Esophagus (tissue), 2 donors: ENCODE measurements at regions not wholly inside any gene's neighbourhood (a gene's known extent, or its start where the extent isn't known, plus 50 kb on each side); places are given as distances from the start of the nearest gene placed in this dataset.
"Not testable (repeated sequence)": the region's sequence is repeated elsewhere in the genome, so short reads cannot be mapped to it uniquely, and the experiment has no call there.

Experiments used
- H3K27ac ChIP-seq, 2 donors: one replicate each; pipeline ENCODE4 v1.5.1; 2013; ENCODE audit warnings: low read depth in 2 of 2, mild to moderate bottlenecking in 2 of 2, inconsistent platforms in 1 of 2, low read length in 1 of 2, moderate library complexity in 1 of 2
- H3K27me3 ChIP-seq, 2 donors: one replicate each; pipeline ENCODE4 v1.6.1; 2013; ENCODE audit warnings: low read length in 2 of 2, control low read depth in 1 of 2, mild to moderate bottlenecking in 1 of 2; ENCODE audit not compliant: insufficient read depth in 2 of 2, control insufficient read depth in 1 of 2
- H3K36me3 ChIP-seq, 2 donors: one replicate each; pipeline ENCODE4 v1.6.1; 2013; ENCODE audit warnings: low read length in 1 of 2; ENCODE audit not compliant: control insufficient read depth in 2 of 2, insufficient read depth in 2 of 2
- H3K4me1 ChIP-seq, 2 donors: one replicate each; pipeline ENCODE4 v1.6.1; 2013; ENCODE audit warnings: low read length in 1 of 2; ENCODE audit not compliant: control insufficient read depth in 2 of 2, insufficient read depth in 2 of 2
- H3K4me3 ChIP-seq, 2 donors: one replicate each; pipeline ENCODE4 v1.5.1; 2013; ENCODE audit warnings: low read length in 2 of 2, mild to moderate bottlenecking in 2 of 2, low read depth in 1 of 2, moderate library complexity in 1 of 2
- H3K9me3 ChIP-seq, 2 donors: one replicate each; pipeline ENCODE4 v1.6.1; 2013; ENCODE audit warnings: mild to moderate bottlenecking in 2 of 2, low read depth in 1 of 2, low read length in 1 of 2, moderate library complexity in 1 of 2; ENCODE audit not compliant: control insufficient read depth in 2 of 2, insufficient read depth in 1 of 2
- WGBS, 2 donors: extraction: QIAGEN DNeasy Blood & Tissue Kit; methylation state at CpG; one replicate each; pipeline ENCODE4 v1.1.7; 2013; 5-methylcytosine and 5-hydroxymethylcytosine counted together
- donor health status: healthy with polysubstance abuse.
- donor health status: Bipolar disorder and iron deficiency.

DNA sequence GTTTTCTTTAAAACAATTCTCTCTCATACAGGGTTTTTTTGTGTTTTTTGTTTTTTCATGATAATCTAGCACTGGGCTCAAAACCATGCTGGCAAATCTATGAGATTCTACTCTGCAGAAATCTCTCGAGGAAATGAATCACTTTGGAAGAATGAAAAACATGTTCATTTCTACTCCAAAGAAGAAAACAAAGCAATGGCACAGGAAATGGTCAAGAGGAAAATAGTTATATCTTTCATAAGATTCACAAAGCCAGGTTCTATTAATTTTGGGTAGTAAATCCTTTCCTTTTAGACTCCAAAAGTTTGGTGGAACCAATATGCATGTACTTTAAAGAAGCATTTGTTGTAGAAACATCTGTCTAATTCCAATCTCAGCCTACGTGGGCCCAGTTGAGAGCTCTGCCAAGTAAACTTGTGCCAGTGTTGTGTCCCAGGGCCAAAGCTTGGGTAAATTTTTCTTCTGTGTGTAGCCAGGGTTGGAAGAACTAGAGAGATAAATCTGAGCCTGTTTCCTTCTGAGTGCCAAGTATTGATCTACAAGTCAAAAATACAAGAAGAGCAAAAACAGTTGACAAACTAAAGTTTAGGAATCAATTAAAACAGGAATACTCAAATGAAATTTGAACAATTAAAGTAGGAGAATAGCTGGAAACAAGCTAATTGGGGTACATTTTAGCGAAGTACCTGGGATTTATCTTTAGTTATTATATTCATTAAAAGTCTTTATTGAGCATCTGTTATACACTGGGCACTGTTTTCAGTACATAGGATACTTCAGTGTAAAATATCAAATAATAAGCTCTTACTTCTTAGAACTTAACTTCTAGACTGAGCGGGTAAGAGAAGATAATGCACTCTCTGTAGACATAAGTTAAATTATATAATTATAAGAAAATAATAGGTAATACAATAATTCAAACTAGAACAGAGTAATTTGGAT lies 657.5 kb upstream of the NECTIN3 start:
- no peaks in the 10 kb centered on the region for H3K9me3 ChIP-seq
- H3K4me1 ChIP-seq = no peaks in the 10 kb centered on the region
- no peak overlapping the region for H3K27ac ChIP-seq
- no peak overlapping the region for H3K4me3 ChIP-seq
- no peaks in the 10 kb centered on the region for H3K27me3 ChIP-seq
- 51 to 54% methylated on average over 4 of the region's 4 CpGs for WGBS, 2 donors
- no peaks in the 10 kb centered on the region for H3K36me3 ChIP-seq

GRCh38 chr3:110414855-110415254 lies 656.8 kb upstream of the NECTIN3 start:
- Histone ChIP-seq H3K9me3 (no peaks in the 10 kb centered on the region), H3K4me3 (no peak overlapping the region), H3K27me3 (no peaks in the 10 kb centered on the region), H3K36me3 (no peaks in the 10 kb centered on the region), H3K4me1 (no peaks in the 10 kb centered on the region), H3K27ac (no peak overlapping the region)
- 64 to 66% methylated on average over 3 of the region's 3 CpGs for WGBS, 2 donors

DNA sequence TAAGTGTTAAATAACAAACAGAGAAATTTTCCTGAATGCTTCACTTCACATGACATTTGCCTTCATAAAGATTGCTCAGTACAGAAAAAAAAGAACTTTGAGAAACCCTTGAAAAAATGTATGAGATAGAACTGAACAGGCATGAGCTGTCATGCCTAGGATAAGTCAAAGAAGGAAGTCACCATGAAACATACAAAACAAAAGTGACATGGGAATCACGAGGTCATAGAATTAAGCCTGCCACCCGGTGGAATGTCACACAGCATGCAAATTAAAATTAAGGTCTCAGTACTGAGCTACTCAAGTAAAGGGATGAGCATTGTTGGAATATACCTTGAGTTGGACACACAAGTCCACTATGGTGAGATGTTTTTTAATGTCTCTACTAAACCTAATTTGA lies 652.5 kb upstream of the NECTIN3 start:
- Histone ChIP-seq H3K27me3 (no peaks in the 10 kb centered on the region), H3K4me1 (no peaks in the 10 kb centered on the region), H3K4me3 (no peak overlapping the region), H3K9me3 (no peaks in the 10 kb centered on the region), H3K27ac (no peak overlapping the region), H3K36me3 (no peaks in the 10 kb centered on the region)
- WGBS, 2 donors = 43 to 44% methylated on average over 2 of the region's 2 CpGs

DNA sequence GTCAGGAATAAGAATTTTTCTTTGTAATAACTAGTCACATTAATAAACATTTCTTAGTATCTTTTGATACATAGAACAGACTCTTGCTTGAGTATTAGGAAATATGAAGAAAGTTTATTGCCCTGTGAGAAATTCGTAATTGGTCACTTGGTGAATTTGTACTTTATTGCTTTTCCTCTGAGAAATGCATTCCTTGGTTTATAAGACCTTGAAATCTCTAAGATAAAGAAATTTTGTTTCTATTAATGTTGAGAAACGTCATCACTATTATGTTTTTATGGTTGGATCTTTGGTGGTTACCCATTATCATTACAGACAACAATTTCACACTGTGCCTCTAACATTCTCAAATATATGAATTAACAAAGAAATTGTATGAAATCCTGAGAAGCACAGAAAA lies 652.0 kb upstream of the NECTIN3 start:
- Histone ChIP-seq H3K4me3 (no peak overlapping the region), H3K4me1 (no peaks in the 10 kb centered on the region), H3K36me3 (no peaks in the 10 kb centered on the region), H3K9me3 (no peaks in the 10 kb centered on the region), H3K27me3 (no peaks in the 10 kb centered on the region), H3K27ac (no peak overlapping the region)
- 59 to 71% methylated on average over 2 of the region's 2 CpGs for WGBS, 2 donors

DNA sequence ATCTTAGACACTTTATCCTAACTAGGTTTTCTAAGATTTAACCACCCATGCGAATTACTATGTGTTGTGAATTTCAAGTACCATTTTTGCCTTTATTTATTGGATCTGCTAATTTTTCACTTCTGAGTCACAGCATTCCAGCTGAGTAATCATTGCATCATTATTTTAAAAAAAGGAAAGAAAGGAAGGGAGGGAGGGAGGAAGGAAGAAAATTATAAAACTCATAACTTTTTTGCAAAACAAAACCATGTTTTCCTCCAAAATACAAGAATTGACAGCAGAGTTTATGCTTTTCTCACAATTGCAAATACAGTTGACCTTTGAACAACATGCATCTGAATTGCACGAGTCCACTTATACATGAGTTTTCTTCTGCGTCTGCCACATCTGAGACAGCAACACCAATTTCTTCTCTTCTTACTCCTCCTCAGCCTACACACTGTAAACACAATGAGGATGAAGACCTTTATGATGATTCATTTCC lies 651.4 kb upstream of the NECTIN3 start:
- 62 to 70% methylated on average over 3 of the region's 3 CpGs for WGBS, 2 donors
- H3K9me3 ChIP-seq = no peaks in the 10 kb centered on the region

DNA sequence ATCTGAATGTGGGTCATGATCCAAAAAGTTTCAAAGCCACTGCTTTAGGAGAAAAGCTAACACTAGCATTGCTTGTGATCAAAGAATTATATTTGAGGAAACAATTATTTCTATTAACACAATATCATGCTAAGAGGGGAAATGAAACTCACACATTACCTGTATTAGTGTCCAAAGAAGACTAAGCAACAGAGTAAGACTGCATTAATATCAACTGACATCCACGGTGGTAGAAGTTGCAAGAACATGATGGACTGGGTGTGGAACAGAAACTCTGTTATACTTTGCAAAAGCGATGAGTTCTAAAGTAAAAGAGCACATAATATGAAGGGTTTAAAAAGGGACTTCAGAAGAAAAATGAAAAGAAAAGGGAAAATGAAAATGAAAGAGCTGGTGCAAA lies 648.3 kb upstream of the NECTIN3 start:
- WGBS, 2 donors = 87 to 96% methylated on average over 2 of the region's 2 CpGs
- no peaks in the 10 kb centered on the region for H3K9me3 ChIP-seq
- H3K36me3 ChIP-seq = no peaks in the 10 kb centered on the region
- no peak overlapping the region for H3K27ac ChIP-seq
- no peaks in the 10 kb centered on the region for H3K27me3 ChIP-seq
- no peaks in the 10 kb centered on the region for H3K4me1 ChIP-seq
- no peak overlapping the region for H3K4me3 ChIP-seq

More for the DNA sequence above, 651.4 kb upstream of the NECTIN3 start:
- Histone ChIP-seq H3K36me3 (no peaks in the 10 kb centered on the region), H3K27me3 (no peaks in the 10 kb centered on the region), H3K4me3 (no peak overlapping the region), H3K4me1 (no peaks in the 10 kb centered on the region), H3K27ac (no peak overlapping the region)

DNA sequence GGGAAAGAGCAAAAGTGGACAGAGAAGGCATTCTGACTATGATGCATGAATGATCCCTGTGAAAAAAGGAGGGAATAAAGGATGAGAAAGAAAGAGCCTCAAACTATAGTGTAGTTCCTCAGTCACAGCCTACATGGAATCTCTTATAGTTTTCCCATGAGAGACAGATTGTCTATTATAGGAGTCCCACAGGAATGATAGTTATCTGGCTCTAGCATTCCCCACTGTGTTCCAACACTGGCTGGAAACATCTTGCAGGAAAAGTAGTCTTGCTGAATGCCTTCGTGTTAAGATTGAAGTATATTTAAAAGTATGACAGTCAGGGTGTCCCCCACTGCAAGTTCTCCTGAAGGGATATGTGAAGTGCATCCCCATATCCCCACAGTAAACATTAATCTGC lies 641.5 kb upstream of the NECTIN3 start:
- Histone ChIP-seq H3K27me3 (no peaks in the 10 kb centered on the region), H3K27ac (no peak overlapping the region), H3K4me1 (no peaks in the 10 kb centered on the region), H3K36me3 (no peaks in the 10 kb centered on the region), H3K4me3 (no peak overlapping the region), H3K9me3 (no peaks in the 10 kb centered on the region)
- 65 to 72% methylated on average over 1 of the region's 1 CpG for WGBS, 2 donors

DNA sequence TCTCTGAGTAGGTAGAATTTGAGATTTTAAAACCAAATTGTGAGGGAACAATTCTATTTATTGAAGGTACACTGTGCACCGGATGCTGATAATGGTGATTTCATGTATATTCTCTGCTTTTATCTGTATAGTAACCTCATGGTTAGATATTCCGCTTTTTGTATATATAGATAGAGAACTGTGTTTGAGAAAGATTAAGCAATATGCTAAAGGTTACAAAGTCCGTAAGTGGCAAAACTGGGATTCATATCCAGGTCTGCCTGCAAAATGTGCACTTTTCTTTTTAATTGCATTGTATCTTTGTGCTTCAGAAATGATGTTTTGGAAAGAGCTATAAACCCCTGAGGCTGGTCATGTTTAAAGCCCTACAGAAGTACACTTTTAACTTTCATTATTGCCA lies 635.4 kb upstream of the NECTIN3 start:
- Histone ChIP-seq H3K36me3 (no peaks in the 10 kb centered on the region), H3K9me3 (no peaks in the 10 kb centered on the region), H3K27me3 (no peaks in the 10 kb centered on the region), H3K4me3 (no peak overlapping the region), H3K4me1 (no peaks in the 10 kb centered on the region), H3K27ac (no peak overlapping the region)
- WGBS, 2 donors = 73 to 91% methylated on average over 3 of the region's 3 CpGs

DNA sequence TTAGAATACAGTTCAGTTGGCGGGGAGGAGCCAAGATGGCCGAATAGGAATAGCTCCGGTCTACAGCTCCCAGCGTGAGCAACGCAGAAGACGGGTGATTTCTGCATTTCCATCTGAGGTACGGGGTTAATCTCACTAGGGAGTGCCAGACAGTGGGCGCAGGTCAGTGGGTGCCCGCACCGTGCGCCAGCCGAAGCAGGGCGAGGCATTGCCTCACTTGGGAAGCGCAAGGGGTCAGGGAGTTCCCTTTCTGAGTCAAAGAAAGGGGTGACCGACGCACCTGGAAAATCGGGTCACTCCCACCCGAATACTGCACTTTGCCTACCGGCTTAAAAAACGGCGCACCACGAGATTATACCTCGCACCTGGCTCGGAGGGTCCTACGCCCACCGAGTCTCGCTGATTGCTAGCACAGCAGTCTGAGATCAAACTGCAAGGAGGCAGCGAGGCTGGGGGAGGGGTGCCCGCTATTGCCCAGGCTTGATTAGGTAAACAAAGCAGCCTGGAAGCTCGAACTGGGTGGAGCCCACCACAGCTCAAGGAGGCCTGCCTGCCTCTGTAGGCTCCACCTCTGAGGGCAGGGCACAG lies 631.5 kb upstream of the NECTIN3 start:
- not testable (repeated sequence) for H3K27me3 ChIP-seq, H3K4me1 ChIP-seq, H3K9me3 ChIP-seq, H3K27ac ChIP-seq, H3K36me3 ChIP-seq, H3K4me3 ChIP-seq
- WGBS, 2 donors = 88 to 89% methylated on average over 30 of the region's 30 CpGs
